ENCODE measurements at regions not wholly inside any gene's neighbourhood (a gene's known extent, or its start where the extent isn't known, plus 50 kb on each side); places are given as distances from the start of the nearest gene placed in this dataset.

DNA sequence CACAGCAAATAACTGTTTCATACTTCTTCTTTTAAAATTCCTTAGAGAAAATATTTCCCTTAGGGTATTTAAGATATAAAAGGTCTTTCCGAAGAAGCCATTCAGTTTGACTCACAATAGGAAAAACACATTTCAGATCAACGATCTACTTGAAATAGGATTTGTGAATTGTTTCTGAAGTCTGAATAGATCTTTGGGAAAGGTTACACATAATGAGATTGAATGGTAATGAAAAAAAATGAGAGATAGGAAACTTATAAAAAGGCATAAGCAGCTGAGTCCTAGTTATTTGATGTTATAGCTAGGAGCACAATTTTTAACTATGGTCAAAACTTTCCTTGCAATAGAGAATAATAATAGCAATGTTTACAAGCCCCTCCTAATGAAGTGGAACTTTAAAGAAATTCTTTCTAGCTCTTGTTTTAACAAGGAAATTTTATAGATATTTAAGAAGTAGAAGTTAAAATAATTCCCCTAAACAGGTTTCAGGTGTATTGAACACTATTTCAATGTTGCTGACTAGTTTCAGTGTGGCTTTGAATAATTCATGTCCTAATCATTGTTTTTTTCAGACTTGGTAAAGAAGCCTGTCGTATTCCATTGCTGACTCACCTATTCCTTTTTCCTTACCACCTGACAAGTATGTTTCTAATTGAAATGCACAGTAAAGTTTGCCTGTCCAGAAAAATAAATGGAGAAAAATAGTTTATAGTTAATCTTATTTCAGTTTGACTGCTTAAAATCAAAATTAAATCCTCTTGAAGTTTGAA is 89.1 kb downstream of the PCDH18 start:
- H3K4me3 ChIP-seq, result no peak overlapping the region
- peaks cover 3% of the 10 kb centered on the region for H3K4me1 Mint-ChIP-seq
- no peak overlapping the region for H3K4me3 Mint-ChIP-seq
- H3K36me3 Mint-ChIP-seq, result no peaks in the 10 kb centered on the region
- no peak overlapping the region for H3K27ac ChIP-seq
- no peaks in the 10 kb centered on the region for H3K79me2 ChIP-seq (ENCODE audit: low read depth)
- H4K20me1 ChIP-seq (ENCODE audit: low read depth), result no peaks in the 10 kb centered on the region
- H3K9me3 Mint-ChIP-seq, result no peaks in the 10 kb centered on the region
- H3K9me3 ChIP-seq (ENCODE audit: low read depth), result no peaks in the 10 kb centered on the region
- no peaks in the 10 kb centered on the region for H3K27me3 ChIP-seq
- H3K4me1 ChIP-seq, result no peaks in the 10 kb centered on the region
- H2AFZ ChIP-seq (replicated peaks), result no peak overlapping the region
- no peak overlapping the region for H3K4me2 ChIP-seq
- H3K36me3 ChIP-seq, result no peaks in the 10 kb centered on the region
- H3K9ac ChIP-seq, result no peak overlapping the region
- no peaks in the 10 kb centered on the region for H3F3A ChIP-seq (ENCODE audit: low read depth)
- no peak overlapping the region for H3K27ac Mint-ChIP-seq
- TF ChIP-seq EZH2phosphoT487 (IDR thresholded peaks at IDR 0.05), result no peak
- TF ChIP-seq, protein P1, sequence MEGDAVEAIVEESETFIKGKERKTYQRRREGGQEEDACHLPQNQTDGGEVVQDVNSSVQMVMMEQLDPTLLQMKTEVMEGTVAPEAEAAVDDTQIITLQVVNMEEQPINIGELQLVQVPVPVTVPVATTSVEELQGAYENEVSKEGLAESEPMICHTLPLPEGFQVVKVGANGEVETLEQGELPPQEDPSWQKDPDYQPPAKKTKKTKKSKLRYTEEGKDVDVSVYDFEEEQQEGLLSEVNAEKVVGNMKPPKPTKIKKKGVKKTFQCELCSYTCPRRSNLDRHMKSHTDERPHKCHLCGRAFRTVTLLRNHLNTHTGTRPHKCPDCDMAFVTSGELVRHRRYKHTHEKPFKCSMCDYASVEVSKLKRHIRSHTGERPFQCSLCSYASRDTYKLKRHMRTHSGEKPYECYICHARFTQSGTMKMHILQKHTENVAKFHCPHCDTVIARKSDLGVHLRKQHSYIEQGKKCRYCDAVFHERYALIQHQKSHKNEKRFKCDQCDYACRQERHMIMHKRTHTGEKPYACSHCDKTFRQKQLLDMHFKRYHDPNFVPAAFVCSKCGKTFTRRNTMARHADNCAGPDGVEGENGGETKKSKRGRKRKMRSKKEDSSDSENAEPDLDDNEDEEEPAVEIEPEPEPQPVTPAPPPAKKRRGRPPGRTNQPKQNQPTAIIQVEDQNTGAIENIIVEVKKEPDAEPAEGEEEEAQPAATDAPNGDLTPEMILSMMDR (IDR thresholded peaks at IDR 0.05), result no peak
- TF ChIP-seq EZH2 (IDR thresholded peaks at IDR 0.05), result no peak
- H3K27me3 Mint-ChIP-seq (ENCODE audit: insufficient read depth, low read depth), result no peaks in the 10 kb centered on the region
- no peak for DNase-seq (ENCODE audit: low spot score)

GRCh38 chr4:137432446-137433311 is 99.6 kb downstream of the PCDH18 start:
- H3K27ac Mint-ChIP-seq, result no peak overlapping the region
- H3K27ac ChIP-seq, result no peak overlapping the region

DNA sequence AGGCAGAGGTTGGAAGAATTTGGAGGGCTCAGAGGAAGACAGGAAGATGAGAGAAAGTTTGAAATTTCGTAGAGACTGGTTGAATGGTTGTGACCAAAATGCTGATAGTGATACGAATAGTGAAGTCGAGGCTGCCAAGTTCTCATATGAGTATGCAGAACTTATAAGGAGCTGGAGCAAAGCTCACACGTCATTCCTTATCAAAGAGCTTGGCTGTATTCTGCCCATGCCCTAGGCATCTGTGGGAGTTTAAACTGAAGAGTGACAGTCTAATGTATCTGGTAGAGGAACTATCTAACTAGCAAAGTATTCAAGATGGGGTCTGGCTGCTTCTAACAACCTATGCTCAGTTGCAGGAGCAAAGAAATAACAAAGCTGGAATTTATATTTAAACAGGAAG is 102.1 kb downstream of the PCDH18 start:
- no peaks in the 10 kb centered on the region for H3K4me1 Mint-ChIP-seq
- H3K36me3 ChIP-seq, result no peaks in the 10 kb centered on the region
- no peaks in the 10 kb centered on the region for H3F3A ChIP-seq (ENCODE audit: low read depth)
- H3K4me1 ChIP-seq, result no peaks in the 10 kb centered on the region
- no peak overlapping the region for H3K4me3 Mint-ChIP-seq
- H3K4me3 ChIP-seq, result no peak overlapping the region
- DNase-seq (ENCODE audit: low spot score), result no peak
- peaks cover 2% of the 10 kb centered on the region for H3K9me3 Mint-ChIP-seq
- H3K36me3 Mint-ChIP-seq, result no peaks in the 10 kb centered on the region
- H3K27me3 Mint-ChIP-seq (ENCODE audit: insufficient read depth, low read depth), result no peaks in the 10 kb centered on the region
- H3K9ac ChIP-seq, result no peak overlapping the region
- no peaks in the 10 kb centered on the region for H3K79me2 ChIP-seq (ENCODE audit: low read depth)
- H3K4me2 ChIP-seq, result no peak overlapping the region
- H4K20me1 ChIP-seq (ENCODE audit: low read depth), result no peaks in the 10 kb centered on the region
- no peak overlapping the region for H3K27ac Mint-ChIP-seq
- H3K27ac ChIP-seq, result no peak overlapping the region
- no peaks in the 10 kb centered on the region for H3K9me3 ChIP-seq (ENCODE audit: low read depth)
- no peak overlapping the region for H2AFZ ChIP-seq (replicated peaks)
- no peaks in the 10 kb centered on the region for H3K27me3 ChIP-seq
- TF ChIP-seq EZH2 (IDR thresholded peaks at IDR 0.05) (no peak), EZH2phosphoT487 (IDR thresholded peaks at IDR 0.05) (no peak)
- TF ChIP-seq, protein P1 (IDR thresholded peaks at IDR 0.05), result no peak

More at GRCh38 chr4:137432446-137433311, 99.6 kb downstream of the PCDH18 start:
- H3K4me3 ChIP-seq, result no peak overlapping the region
- H3K36me3 ChIP-seq, result no peaks in the 10 kb centered on the region
- H3K79me2 ChIP-seq (ENCODE audit: low read depth), result no peaks in the 10 kb centered on the region
- Mint-ChIP-seq H3K36me3 (no peaks in the 10 kb centered on the region), H3K4me3 (no peak overlapping the region), H3K9me3 (no peaks in the 10 kb centered on the region), H3K4me1 (no peaks in the 10 kb centered on the region), H3K27me3 (ENCODE audit: insufficient read depth, low read depth) (no peaks in the 10 kb centered on the region)
- no peaks in the 10 kb centered on the region for H3F3A ChIP-seq (ENCODE audit: low read depth)
- H4K20me1 ChIP-seq (ENCODE audit: low read depth), result no peaks in the 10 kb centered on the region
- H3K4me1 ChIP-seq, result no peaks in the 10 kb centered on the region
- DNase-seq (ENCODE audit: low spot score), result no peak
- H3K9me3 ChIP-seq (ENCODE audit: low read depth), result no peaks in the 10 kb centered on the region
- H3K9ac ChIP-seq, result no peak overlapping the region
- H2AFZ ChIP-seq (replicated peaks), result peak overlapping the region; percentile 22
- no peak overlapping the region for H3K4me2 ChIP-seq
- H3K27me3 ChIP-seq, result no peaks in the 10 kb centered on the region
- TF ChIP-seq EZH2phosphoT487 (IDR thresholded peaks at IDR 0.05), result no peak
- no peak for TF ChIP-seq EZH2 (IDR thresholded peaks at IDR 0.05)
- TF ChIP-seq, protein P1 (IDR thresholded peaks at IDR 0.05), result no peak
